Esophagus (tissue), 2 donors: ENCODE measurements at regions not wholly inside any gene's neighbourhood (a gene's known extent, or its start where the extent isn't known, plus 50 kb on each side); places are given as distances from the start of the nearest gene placed in this dataset.

Experiments used
- H3K27ac ChIP-seq, 2 donors: one replicate each; pipeline ENCODE4 v1.5.1; 2013; ENCODE audit warnings: low read depth in 2 of 2, mild to moderate bottlenecking in 2 of 2, inconsistent platforms in 1 of 2, low read length in 1 of 2, moderate library complexity in 1 of 2
- H3K27me3 ChIP-seq, 2 donors: one replicate each; pipeline ENCODE4 v1.6.1; 2013; ENCODE audit warnings: low read length in 2 of 2, control low read depth in 1 of 2, mild to moderate bottlenecking in 1 of 2; ENCODE audit not compliant: insufficient read depth in 2 of 2, control insufficient read depth in 1 of 2
- H3K36me3 ChIP-seq, 2 donors: one replicate each; pipeline ENCODE4 v1.6.1; 2013; ENCODE audit warnings: low read length in 1 of 2; ENCODE audit not compliant: control insufficient read depth in 2 of 2, insufficient read depth in 2 of 2
- H3K4me1 ChIP-seq, 2 donors: one replicate each; pipeline ENCODE4 v1.6.1; 2013; ENCODE audit warnings: low read length in 1 of 2; ENCODE audit not compliant: control insufficient read depth in 2 of 2, insufficient read depth in 2 of 2
- H3K4me3 ChIP-seq, 2 donors: one replicate each; pipeline ENCODE4 v1.5.1; 2013; ENCODE audit warnings: low read length in 2 of 2, mild to moderate bottlenecking in 2 of 2, low read depth in 1 of 2, moderate library complexity in 1 of 2
- H3K9me3 ChIP-seq, 2 donors: one replicate each; pipeline ENCODE4 v1.6.1; 2013; ENCODE audit warnings: mild to moderate bottlenecking in 2 of 2, low read depth in 1 of 2, low read length in 1 of 2, moderate library complexity in 1 of 2; ENCODE audit not compliant: control insufficient read depth in 2 of 2, insufficient read depth in 1 of 2
- WGBS, 2 donors: extraction: QIAGEN DNeasy Blood & Tissue Kit; methylation state at CpG; one replicate each; pipeline ENCODE4 v1.1.7; 2013; 5-methylcytosine and 5-hydroxymethylcytosine counted together
- donor health status: healthy with polysubstance abuse.
- donor health status: Bipolar disorder and iron deficiency.

DNA sequence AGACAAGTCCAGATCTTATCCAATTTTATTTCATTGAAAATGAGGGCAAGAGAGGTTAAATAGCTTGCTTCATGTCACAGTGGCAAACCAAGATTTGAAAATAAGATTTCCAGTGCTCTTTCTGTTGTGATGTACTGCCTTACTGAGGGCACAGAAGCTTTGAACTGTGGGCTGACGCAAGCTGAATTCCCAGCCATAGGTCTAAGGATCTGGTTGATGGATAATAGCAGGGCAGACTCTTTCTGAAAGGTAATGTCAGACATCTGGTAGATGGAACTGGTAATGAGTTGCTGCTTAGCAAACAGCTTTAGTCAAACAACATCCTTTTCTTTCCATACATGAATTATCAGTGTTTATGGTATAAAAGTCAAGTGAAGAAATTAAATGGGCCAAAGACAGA is 193.9 kb upstream of the RASGEF1B start:
- Histone ChIP-seq H3K27me3 (no peaks in the 10 kb centered on the region), H3K9me3 (no peaks in the 10 kb centered on the region), H3K4me1 (no peaks in the 10 kb centered on the region), H3K27ac (no peak overlapping the region), H3K4me3 (no peak overlapping the region), H3K36me3 (no peaks in the 10 kb centered on the region)
- WGBS, 2 donors, result 97 to 98% methylated on average over 1 of the region's 1 CpG

DNA sequence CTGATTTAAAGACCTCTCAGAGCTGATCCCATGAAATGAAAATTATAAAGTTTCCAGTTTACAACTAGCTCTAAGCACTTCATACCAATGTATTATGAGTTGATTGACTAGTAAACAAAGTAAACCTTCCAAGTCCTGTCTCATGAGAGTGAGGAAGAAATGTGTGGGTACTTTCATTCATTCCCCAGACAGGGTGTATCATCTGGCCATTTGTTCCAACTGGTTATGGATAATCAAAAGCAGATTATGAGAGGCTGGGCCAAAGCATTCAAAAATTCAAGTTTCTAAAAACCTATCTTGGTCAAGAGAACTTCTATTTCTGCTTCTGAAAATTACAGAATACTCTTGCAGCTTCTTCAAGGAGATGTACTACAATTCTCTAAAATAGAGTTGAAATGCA is 193.3 kb upstream of the RASGEF1B start:
- no peak overlapping the region for H3K27ac ChIP-seq
- H3K9me3 ChIP-seq, result no peaks in the 10 kb centered on the region
- H3K27me3 ChIP-seq, result no peaks in the 10 kb centered on the region
- no peak overlapping the region for H3K4me3 ChIP-seq
- no peaks in the 10 kb centered on the region for H3K4me1 ChIP-seq
- no peaks in the 10 kb centered on the region for H3K36me3 ChIP-seq

DNA sequence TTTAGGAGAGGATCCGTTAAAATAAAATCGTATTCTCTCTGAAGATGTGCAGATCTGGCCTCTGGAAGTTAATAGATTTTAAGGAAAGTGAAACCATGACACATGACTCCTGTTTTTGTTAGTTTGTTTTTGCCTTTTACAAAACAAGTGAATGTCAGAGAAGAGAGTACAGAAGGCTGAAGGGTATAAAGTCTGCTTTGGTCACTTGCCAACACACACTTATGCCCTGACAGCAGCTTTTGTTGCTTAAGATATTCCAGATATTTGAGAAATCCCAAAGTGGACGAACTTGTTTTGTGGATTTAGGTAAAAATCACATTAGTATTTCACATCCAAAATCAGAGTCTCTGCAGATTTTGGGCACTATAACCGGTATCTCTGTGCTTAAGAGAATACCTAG is 192.4 kb upstream of the RASGEF1B start:
- 44 to 62% methylated on average over 4 of the region's 4 CpGs for WGBS, 2 donors
- no peaks in the 10 kb centered on the region for H3K4me1 ChIP-seq
- no peak overlapping the region for H3K27ac ChIP-seq
- H3K4me3 ChIP-seq, result no peak overlapping the region
- H3K27me3 ChIP-seq, result no peaks in the 10 kb centered on the region
- no peaks in the 10 kb centered on the region for H3K9me3 ChIP-seq
- H3K36me3 ChIP-seq, result no peaks in the 10 kb centered on the region

DNA sequence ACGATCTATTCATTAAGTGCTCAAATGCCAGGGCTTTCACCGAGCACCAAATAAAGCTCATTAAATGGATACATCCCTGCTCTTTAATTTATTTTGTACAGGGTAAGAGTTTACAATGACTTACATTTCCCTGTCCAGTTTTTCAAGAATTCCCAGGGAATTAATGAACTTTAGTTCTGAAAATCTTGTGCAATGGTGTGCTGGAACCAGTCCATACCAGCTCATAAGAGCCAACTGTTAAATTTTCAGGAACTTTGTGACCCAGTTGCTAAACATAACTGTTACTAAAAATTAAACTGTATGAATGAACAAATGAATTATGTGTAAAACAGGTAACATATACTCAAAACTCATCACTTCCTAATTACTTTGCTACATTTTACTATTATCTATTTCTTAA is 191.7 kb upstream of the RASGEF1B start:
- H3K9me3 ChIP-seq, result no peaks in the 10 kb centered on the region

DNA sequence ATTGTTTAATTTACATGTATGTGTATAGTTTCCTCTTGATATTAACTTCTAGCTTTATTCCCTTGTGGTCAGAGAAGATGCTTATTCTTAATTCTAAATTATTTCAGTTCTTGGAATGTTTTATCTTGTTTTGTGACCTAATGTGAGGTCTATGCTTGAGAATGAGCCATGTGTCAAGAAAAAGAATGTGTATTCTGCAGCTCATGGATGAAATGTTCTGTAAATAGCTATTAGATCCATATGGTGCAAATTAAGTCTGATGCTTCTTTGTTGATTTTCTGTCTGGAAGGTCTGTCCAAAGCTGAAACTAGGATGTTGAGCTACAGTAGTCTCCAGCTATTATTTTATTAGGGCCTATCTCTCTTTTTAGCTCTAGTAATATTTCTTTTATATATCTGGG is 187.3 kb upstream of the RASGEF1B start:
- Histone ChIP-seq H3K4me1 (no peaks in the 10 kb centered on the region), H3K9me3 (no peaks in the 10 kb centered on the region), H3K27me3 (no peaks in the 10 kb centered on the region), H3K4me3 (no peak overlapping the region), H3K36me3 (no peaks in the 10 kb centered on the region), H3K27ac (no peak overlapping the region)

More for the DNA sequence above, 191.7 kb upstream of the RASGEF1B start:
- no peaks in the 10 kb centered on the region for H3K4me1 ChIP-seq
- no peak overlapping the region for H3K27ac ChIP-seq
- no peaks in the 10 kb centered on the region for H3K36me3 ChIP-seq
- no peaks in the 10 kb centered on the region for H3K27me3 ChIP-seq
- 57 to 68% methylated on average over 2 of the region's 2 CpGs for WGBS, 2 donors
- H3K4me3 ChIP-seq, result no peak overlapping the region

DNA sequence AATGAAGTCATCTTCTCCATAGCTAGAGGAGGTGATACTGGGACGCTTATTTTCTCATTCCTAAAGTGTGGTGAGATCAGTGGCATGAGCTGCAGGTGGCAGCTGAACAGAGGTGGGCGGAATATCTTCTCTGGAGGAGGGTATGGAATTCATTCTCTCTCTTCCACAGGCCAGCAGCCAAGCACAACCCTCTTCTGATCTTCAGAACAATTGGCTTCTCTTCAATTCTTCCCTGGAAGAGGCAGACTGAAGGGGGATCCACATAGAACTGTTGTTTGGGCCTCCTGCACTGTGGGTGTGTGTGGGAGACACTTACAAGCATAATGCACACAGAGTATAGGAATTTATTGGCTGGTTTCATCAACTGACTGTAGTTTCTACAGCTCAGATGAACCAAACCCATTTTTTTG is 180.4 kb upstream of the RASGEF1B start:
- Histone ChIP-seq H3K9me3 (no peaks in the 10 kb centered on the region), H3K4me1 (peaks cover 0 to 4% of the 10 kb centered on the region in 2 donors), H3K4me3 (no peak overlapping the region), H3K27me3 (no peaks in the 10 kb centered on the region), H3K36me3 (no peaks in the 10 kb centered on the region), H3K27ac (peak overlapping the region in 1 of 2 donors; percentile 21)
- WGBS, 2 donors, result 72 to 83% methylated on average over 2 of the region's 2 CpGs

DNA sequence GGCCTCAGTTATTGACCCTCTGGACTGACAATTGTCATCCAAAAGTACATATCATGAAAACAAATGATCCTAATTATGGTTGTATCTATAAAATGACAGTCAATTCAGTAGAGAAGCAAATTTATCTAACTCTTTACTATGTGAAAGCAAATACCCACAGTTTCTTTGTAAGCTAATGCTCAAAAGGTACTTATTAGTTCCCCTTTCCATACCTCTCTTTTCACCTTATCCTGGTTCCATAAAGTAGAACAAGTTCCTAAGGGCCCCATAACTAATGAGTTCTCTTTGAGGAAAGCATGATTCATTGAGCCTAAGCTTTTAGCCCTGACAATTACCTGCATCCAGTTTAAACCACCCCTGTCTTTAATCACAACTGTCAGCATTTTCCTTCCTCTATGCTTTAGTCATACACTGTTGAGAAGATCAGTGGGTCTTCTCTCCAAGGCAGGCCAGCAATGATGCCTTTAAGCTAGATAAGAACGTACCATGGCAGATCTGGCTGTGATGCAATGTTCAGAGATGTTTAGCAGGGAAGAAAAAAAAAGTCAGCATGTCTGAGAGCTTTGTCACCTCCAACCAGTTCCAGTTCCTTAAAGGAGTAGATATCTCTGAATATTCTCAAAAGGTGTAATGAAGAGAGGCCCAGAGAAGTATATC is 179.7 kb upstream of the RASGEF1B start:
- 47 to 54% methylated on average over 1 of the region's 1 CpG for WGBS, 2 donors
- no peaks in the 10 kb centered on the region for H3K9me3 ChIP-seq
- no peaks in the 10 kb centered on the region for H3K27me3 ChIP-seq
- no peak overlapping the region for H3K27ac ChIP-seq
- H3K36me3 ChIP-seq, result no peaks in the 10 kb centered on the region
- peaks cover 0 to 4% of the 10 kb centered on the region in 2 donors for H3K4me1 ChIP-seq
- H3K4me3 ChIP-seq, result no peak overlapping the region

DNA sequence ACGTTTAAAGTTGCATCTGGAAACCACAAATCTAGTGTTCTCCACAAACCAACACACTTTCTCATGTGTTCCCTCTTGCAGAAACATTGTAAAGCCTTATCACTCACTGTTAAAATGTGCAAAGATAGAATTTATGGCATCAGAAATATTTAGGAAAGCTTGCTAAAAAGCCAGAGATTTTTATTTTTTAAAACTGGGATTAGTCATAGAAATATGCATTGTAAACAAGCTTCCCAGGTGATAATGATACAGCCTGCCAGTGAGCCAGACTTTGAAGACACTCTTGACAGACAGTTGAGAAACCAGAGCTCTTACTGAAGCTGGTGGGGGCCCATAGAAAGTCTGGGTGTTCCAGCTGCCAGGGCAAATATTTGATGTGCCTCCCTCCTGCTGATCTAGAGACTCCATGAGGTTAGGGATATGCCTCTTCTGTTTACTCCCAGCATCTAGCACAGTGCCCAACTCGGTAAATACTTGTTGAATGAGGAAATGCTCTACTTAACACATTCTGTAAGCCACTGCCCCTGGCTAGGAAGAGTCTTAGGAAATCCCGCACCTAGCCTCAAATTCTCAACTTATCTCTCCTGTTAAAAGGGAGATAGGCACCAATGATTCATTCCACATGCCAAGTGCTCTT is 179.0 kb upstream of the RASGEF1B start:
- Histone ChIP-seq H3K9me3 (no peaks in the 10 kb centered on the region), H3K36me3 (no peaks in the 10 kb centered on the region), H3K4me3 (no peak overlapping the region), H3K4me1 (peaks cover 0 to 4% of the 10 kb centered on the region in 2 donors), H3K27me3 (no peaks in the 10 kb centered on the region), H3K27ac (no peak overlapping the region)
- WGBS, 2 donors, result 38 to 39% methylated on average over 3 of the region's 3 CpGs

DNA sequence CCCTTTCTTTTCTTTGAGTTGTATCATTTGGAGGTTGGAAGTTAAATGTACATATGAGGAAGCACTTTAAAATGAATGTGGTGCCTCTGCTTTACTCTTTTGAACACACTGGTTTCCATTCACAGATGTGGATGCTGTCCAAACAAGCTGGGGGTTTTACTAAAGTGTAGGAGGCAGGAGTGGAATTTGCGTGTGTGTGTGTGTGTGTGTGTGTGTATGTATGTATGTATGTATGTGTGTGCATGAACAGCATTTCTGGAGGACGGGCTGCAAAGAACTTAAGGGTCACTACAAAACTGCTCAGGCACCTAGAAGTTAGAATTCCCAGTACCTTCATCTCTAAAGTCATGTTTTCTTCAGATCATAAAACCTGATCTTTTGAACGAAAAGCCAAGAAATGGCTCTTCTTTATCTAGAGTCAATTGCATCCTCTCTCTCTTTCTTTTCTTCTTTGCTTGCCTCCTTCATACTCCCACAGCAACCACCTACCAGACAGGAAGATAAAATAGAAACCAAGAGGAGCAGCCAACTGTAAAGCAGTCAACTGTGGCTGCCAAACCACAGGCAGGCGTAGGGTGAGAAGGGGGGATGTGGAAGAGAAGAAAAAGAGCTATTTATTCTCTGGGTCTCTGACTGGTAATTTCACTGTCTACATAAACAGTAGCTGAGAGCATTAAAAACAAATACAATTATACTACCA is 177.0 kb upstream of the RASGEF1B start:
- no peaks in the 10 kb centered on the region for H3K9me3 ChIP-seq
- 38 to 56% methylated on average over 4 of the region's 4 CpGs for WGBS, 2 donors

DNA sequence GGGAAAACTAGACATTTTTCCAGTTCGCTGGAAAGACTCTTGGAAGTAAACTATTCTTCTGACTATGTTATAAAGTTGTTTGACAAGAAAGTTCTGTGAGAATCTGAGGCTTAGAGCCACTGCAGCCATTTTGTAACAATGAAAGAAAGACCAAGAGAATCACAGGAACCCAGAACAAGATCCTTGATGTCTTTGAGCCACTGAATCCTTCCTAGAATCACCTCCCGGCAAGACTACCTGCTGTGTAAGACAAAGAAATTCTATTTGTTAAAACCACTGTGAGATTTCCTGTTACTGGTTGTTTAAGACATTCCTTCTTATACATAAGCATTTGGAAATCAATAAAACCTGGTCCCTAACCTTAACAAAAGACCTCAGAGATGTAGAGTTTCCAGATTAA is 175.7 kb upstream of the RASGEF1B start:
- Histone ChIP-seq H3K9me3 (no peaks in the 10 kb centered on the region), H3K27me3 (no peaks in the 10 kb centered on the region), H3K4me3 (no peak overlapping the region), H3K4me1 (peaks cover 0 to 4% of the 10 kb centered on the region in 2 donors), H3K27ac (no peak overlapping the region), H3K36me3 (no peaks in the 10 kb centered on the region)
- WGBS, 2 donors, result 84 to 87% methylated on average over 2 of the region's 2 CpGs

More for the DNA sequence above, 177.0 kb upstream of the RASGEF1B start:
- Histone ChIP-seq H3K27me3 (no peaks in the 10 kb centered on the region), H3K4me1 (peaks cover 0 to 4% of the 10 kb centered on the region in 2 donors), H3K27ac (no peak overlapping the region), H3K4me3 (no peak overlapping the region), H3K36me3 (no peaks in the 10 kb centered on the region)
